HG02840 (cell line): ENCODE measurements at regions not wholly inside any gene's neighbourhood (a gene's known extent, or its start where the extent isn't known, plus 50 kb on each side); places are given as distances from the start of the nearest gene placed in this dataset.

Source experiments
- ATAC-seq: cut with Tn5 transposase; IDR thresholded peaks from one replicate; pipeline ENCODE4 v1.9.1; 2021; ENCODE audit warnings: mild to moderate bottlenecking, moderate library complexity, moderate number of reproducible peaks; ENCODE audit not compliant: unreplicated experiment, low FRiP score

- ATAC-seq: no peak
Observed at GRCh38 chr9:80964374-80964773, 725.0 kb downstream of the TLE1 start.

GRCh38 chr9:80957801-80958200 is 731.5 kb downstream of the TLE1 start:
- no peak for ATAC-seq

- no peak for ATAC-seq
Observed at GRCh38 chr9:80954521-80954920, 734.8 kb downstream of the TLE1 start.

- no peak for ATAC-seq
Observed at GRCh38 chr9:80952363-80952922, 736.9 kb downstream of the TLE1 start.

- no peak for ATAC-seq
Observed at GRCh38 chr9:80951675-80952074, 737.7 kb downstream of the TLE1 start.

GRCh38 chr9:80948876-80949275 is 740.5 kb downstream of the TLE1 start:
- ATAC-seq: no peak

GRCh38 chr9:80948066-80948465 is 741.3 kb downstream of the TLE1 start:
- ATAC-seq: no peak

- ATAC-seq: no peak
Observed at GRCh38 chr9:80946496-80947170, 742.7 kb downstream of the TLE1 start.

- ATAC-seq: no peak
Observed at GRCh38 chr9:80945436-80945835, 743.9 kb downstream of the TLE1 start.

- no peak for ATAC-seq
Observed at GRCh38 chr9:80937645-80938044, 751.7 kb downstream of the TLE1 start.

GRCh38 chr9:80934095-80934494 is 755.3 kb downstream of the TLE1 start:
- ATAC-seq: no peak

GRCh38 chr9:80932947-80933780 is 756.2 kb downstream of the TLE1 start:
- ATAC-seq: no peak

- ATAC-seq: no peak
Observed at GRCh38 chr9:80932181-80932580, 757.2 kb downstream of the TLE1 start.

GRCh38 chr9:80931163-80931562 is 758.2 kb downstream of the TLE1 start:
- ATAC-seq: no peak

GRCh38 chr9:80928697-80929096 is 760.6 kb downstream of the TLE1 start:
- ATAC-seq: no peak

- ATAC-seq: no peak
Observed at GRCh38 chr9:80926611-80927010, 762.7 kb downstream of the TLE1 start.

- no peak for ATAC-seq
Observed at GRCh38 chr9:80922544-80922943, 766.8 kb downstream of the TLE1 start.

- no peak for ATAC-seq
Observed at GRCh38 chr9:80906728-80907127, 782.6 kb downstream of the TLE1 start.

GRCh38 chr9:80899208-80899607 is 790.1 kb downstream of the TLE1 start:
- no peak for ATAC-seq

GRCh38 chr9:80893190-80893589 is 796.2 kb downstream of the TLE1 start:
- ATAC-seq: no peak

GRCh38 chr9:80892703-80893102 is 796.6 kb downstream of the TLE1 start:
- ATAC-seq: no peak

GRCh38 chr9:80890124-80890523 is 799.2 kb downstream of the TLE1 start:
- no peak for ATAC-seq
